GM19324 (cell line): ENCODE measurements at regions not wholly inside any gene's neighbourhood (a gene's known extent, or its start where the extent isn't known, plus 50 kb on each side); places are given as distances from the start of the nearest gene placed in this dataset.
"Not testable (repeated sequence)": the region's sequence is repeated elsewhere in the genome, so short reads cannot be mapped to it uniquely, and the experiment has no call there.

Experiments
- ATAC-seq: cut with Tn5 transposase; IDR thresholded peaks from one replicate; pipeline ENCODE4 v1.9.1; 2021; ENCODE audit warnings: mild to moderate bottlenecking, moderate library complexity; ENCODE audit not compliant: unreplicated experiment, low FRiP score

- ATAC-seq = no peak
These were observed 69.5 kb upstream of the PODXL start for GRCh38 chr7:131625817-131626372.

GRCh38 chr7:131625345-131625744 is 68.9 kb upstream of the PODXL start:
- not testable (repeated sequence) for ATAC-seq

GRCh38 chr7:131624536-131624935 is 68.1 kb upstream of the PODXL start:
- ATAC-seq = no peak

- no peak for ATAC-seq
These were observed 66.7 kb upstream of the PODXL start for GRCh38 chr7:131623154-131623553.

GRCh38 chr7:131621652-131622051 is 65.2 kb upstream of the PODXL start:
- no peak for ATAC-seq

DNA sequence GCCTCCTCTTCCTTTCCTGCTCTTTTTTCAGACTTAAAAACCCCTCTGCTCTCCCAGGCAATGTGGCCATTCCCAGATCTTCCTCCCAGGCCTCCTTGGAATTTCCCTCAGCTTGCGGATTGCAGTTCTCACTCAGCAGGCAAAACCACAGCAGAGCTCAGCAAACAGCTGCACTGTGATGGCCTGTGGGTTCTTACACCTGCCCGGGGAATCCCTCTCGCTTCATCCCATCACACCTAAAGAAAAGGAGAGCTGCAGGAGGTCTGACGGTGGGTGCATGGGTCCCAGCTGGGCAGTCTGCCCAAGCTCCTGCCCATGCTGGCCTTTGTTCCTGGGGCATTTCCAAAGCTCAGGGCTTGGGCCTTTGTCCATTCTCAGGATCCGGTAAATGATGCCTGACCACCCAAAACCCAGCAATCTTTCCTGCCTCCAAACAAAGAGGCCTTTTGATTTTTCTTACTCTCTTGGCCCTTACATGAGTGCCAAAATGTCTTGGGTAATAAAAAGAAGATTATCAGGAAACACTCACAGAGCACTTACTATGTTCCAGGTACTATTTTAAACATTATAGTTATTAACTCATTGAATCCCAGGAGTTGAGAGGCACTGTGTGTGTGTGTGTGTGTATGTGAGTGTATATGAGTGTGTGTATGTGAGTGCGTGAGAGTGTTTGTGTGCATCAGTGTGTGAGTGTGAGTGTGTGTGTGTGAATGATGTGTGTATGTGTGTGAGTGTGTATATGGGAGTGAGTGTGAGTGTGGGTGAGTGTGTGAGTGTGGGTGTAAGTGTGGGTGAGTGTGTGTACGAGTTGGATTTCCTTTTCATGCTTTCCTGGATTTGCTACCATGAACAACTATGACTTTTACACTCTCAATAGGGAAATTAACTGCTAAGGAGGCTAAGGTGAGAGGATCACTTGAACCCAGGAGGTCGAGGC is 64.5 kb upstream of the PODXL start:
- no peak for ATAC-seq

- no peak for ATAC-seq
These were observed 63.2 kb upstream of the PODXL start for GRCh38 chr7:131619336-131620305.

DNA sequence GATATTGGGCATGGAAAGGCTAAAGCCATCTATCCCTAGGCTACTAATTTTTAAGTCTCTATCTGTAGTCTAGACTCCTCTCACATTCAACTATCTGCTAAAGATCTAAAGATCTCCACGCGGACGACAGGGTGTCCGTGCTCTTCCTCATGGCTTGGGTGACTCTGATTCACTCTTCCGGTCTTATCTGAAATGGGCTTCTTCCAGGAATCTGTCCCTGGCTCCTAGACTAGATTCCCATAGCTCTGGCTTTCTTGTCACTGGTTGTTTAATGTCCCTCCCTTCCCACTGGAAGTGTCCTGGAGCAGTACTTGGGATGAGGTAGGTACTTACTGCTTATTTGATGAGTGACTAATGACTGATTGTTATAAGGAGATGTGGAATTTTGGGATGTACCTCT is 62.0 kb upstream of the PODXL start:
- ATAC-seq = no peak

- no peak for ATAC-seq
These were observed 60.2 kb upstream of the PODXL start for GRCh38 chr7:131616487-131617200.

DNA sequence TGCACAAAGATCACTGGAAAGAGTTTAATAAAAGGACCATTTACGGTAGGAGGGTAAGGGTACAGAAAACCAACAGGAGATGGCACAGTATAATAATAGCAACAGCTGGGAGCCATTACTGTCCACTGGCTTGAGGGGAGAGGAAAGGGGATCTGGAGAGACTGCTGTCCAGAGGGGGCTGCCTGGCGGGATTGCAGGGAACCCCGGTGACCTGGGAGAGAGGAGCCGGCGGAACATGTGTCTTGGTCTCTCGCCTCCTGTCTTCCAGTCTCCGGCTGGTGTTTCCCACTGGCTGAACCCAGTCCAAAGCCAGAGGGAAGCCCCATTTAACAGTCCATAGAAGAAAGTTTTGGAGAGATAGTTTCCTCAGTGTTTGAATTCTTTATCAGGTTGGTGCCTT is 57.5 kb upstream of the PODXL start:
- ATAC-seq = no peak

- ATAC-seq = no peak
These were observed 53.6 kb upstream of the PODXL start for GRCh38 chr7:131610007-131610406.

DNA sequence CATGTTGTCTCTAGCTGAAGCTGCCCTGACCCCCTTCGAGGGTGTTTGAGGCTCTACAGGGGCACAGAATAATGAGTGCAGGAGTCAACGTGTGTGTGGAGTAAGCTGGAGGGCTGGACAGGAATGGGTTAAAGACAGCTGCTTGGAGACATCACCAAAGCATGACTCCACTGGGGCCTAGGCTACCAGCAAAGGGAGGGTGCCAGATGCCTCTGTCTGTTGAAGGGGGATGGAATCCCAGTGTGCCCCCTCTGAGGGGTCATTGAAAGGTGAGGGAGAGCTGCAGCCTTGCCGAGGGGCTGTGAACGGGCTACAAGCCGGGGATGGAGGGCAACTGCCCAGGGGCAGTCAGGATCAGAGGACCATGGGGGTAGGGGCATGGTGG is 51.7 kb upstream of the PODXL start:
- ATAC-seq = no peak

- ATAC-seq = no peak
These were observed 51.1 kb upstream of the PODXL start for GRCh38 chr7:131607291-131608115.

DNA sequence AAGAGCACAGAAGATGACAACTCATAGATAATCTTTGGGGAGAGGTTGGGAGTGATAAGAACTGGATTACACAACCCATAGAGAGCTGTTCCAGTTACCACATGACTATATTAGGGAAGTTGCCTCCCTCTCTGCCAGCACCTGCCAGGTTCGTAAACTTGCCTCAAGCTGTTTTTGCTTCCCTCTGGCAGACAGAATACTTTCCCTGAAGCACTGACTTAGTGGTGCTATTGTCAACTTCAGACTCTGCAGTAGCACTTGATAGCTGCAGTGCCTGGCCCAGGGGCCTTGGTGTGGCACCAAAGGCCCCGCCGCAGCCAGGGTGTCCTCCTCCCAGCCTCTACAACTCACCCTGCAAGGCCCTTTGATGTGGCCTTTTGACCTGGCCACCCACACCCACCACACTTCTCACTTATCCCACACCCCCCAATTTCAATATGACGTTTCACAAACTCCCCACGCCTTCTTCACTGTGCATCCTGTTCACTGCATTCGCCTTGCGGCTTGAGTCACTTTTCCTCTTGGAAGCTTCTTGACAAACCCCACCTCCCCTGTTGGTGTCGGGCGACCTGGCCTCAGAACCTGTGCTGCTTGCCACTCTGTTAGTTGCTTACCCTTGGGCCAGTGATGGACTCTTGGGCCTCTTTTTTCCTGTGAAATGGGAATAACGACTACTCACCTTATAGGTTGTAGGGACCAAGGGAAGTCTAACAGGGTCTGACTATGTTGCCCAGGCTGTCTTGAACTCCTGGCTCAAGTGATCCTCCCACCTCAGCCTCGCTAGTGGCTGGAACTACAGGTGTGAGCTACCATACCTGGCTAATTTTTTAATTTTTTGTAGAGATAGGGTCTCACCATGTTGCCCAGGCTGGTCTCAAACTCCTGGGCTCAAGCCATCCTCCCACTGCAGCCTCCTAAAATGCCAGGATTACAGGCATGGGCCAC is 50.2 kb upstream of the PODXL start:
- no peak for ATAC-seq
